HEK293 (cell line): ENCODE measurements at regions not wholly inside any gene's neighbourhood (a gene's known extent, or its start where the extent isn't known, plus 50 kb on each side); places are given as distances from the start of the nearest gene placed in this dataset.
A peak's percentile ranks its signal among the peaks of the same experiment; 100 is the strongest.

Experiments
- CTCF ChIA-PET: fragments of 350-600 bp; formaldehyde crosslinking; extraction: SDS; loops from one replicate; lab custom pipeline; 2021; ENCODE audit warnings: antibody characterized with exemption; lab: Yijun Ruan, JAX
- POLR2A ChIA-PET: fragments of 300-600 bp; formaldehyde crosslinking; extraction: SDS; loops from one replicate; lab custom pipeline; 2020; ENCODE audit warnings: antibody characterized with exemption, inconsistent platforms; lab: Yijun Ruan, JAX
- H3K27ac ChIP-seq: fragments of 200-500 bp; sonication (Bioruptor generic); 2 replicates; pipeline ENCODE4 v1.5.1; 2014; ENCODE audit warnings: low read depth, low read length, control low read depth, inconsistent platforms; ENCODE audit errors: extremely low read depth
- H3K36me3 ChIP-seq, 2 experiments: fragments of 200-500 bp in 1 of 2; sonication (Bioruptor generic) in 1 of 2; 1 replicate in 1 of 2; 2 replicates in 1 of 2; pipeline ENCODE4 v1.5.1; 2014 to 2017; ENCODE audit warnings: inconsistent platforms in 2 of 2, low read length in 2 of 2; ENCODE audit not compliant: control insufficient read depth in 2 of 2, insufficient read depth in 1 of 2
- H3K4me1 ChIP-seq: fragments of 200-500 bp; sonication (Bioruptor generic); 2 replicates; pipeline ENCODE4 v1.5.1; 2014; ENCODE audit warnings: mild to moderate bottlenecking, low read length, inconsistent platforms; ENCODE audit not compliant: control insufficient read depth, insufficient read depth
- H3K4me3 ChIP-seq: 2 replicates; pipeline ENCODE4 v1.5.1; 2011; ENCODE audit warnings: low read depth, mild to moderate bottlenecking, control low read depth, low read length, moderate library complexity
- H3K9me3 ChIP-seq: fragments of 200-500 bp; sonication (Bioruptor generic); 2 replicates; pipeline ENCODE4 v1.5.1; 2014; ENCODE audit warnings: low read depth, low read length, inconsistent platforms; ENCODE audit not compliant: control insufficient read depth, insufficient read depth
- CTCF ChIP-seq: fragments of 450-650 bp; formaldehyde crosslinking; IDR thresholded peaks from 2 replicates; pipeline ENCODE4 v1.5.1; 2016; ENCODE audit warnings: missing biosample characterization, missing genetic modification characterization
- HIC1 ChIP-seq: fragments of 450-650 bp; formaldehyde crosslinking; IDR thresholded peaks from 2 replicates; pipeline ENCODE4 v1.5.1; 2016; ENCODE audit warnings: missing biosample characterization, missing genetic modification characterization
- HOXA7 ChIP-seq: sonication (generic); formaldehyde crosslinking; IDR thresholded peaks from 2 replicates; pipeline ENCODE4 v1.8.1; 2022; ENCODE audit warnings: missing genetic modification reagents, borderline replicate concordance
- OSR2 ChIP-seq: fragments of 450-650 bp; formaldehyde crosslinking; IDR thresholded peaks from 2 replicates; pipeline ENCODE4 v1.5.1; 2016; ENCODE audit warnings: missing biosample characterization, missing genetic modification characterization
- ZBTB17 ChIP-seq: fragments of 450-650 bp; formaldehyde crosslinking; IDR thresholded peaks from 2 replicates; pipeline ENCODE4 v1.5.1; 2016; ENCODE audit warnings: missing biosample characterization, missing genetic modification characterization
- ZFP69B ChIP-seq: fragments of 450-650 bp; formaldehyde crosslinking; IDR thresholded peaks from 2 replicates; pipeline ENCODE4 v1.5.1; 2016; ENCODE audit warnings: missing biosample characterization, missing genetic modification characterization
- ZNF112 ChIP-seq: fragments of 450-650 bp; formaldehyde crosslinking; IDR thresholded peaks from 2 replicates; pipeline ENCODE4 v1.5.0; 2017; ENCODE audit warnings: missing biosample characterization, missing genetic modification characterization
- ZNF18 ChIP-seq: fragments of 450-650 bp; formaldehyde crosslinking; IDR thresholded peaks from 2 replicates; pipeline ENCODE4 v1.5.1; 2016; ENCODE audit warnings: missing biosample characterization, missing genetic modification characterization
- ZNF19 ChIP-seq: fragments of 450-650 bp; formaldehyde crosslinking; IDR thresholded peaks from 2 replicates; pipeline ENCODE4; 2016; ENCODE audit warnings: missing biosample characterization, missing genetic modification characterization, low read depth
- ZNF2 ChIP-seq: fragments of 450-650 bp; formaldehyde crosslinking; IDR thresholded peaks from 2 replicates; pipeline ENCODE4 v1.5.1; 2016; ENCODE audit warnings: missing biosample characterization, missing genetic modification characterization
- ZNF274 ChIP-seq, 2 experiments: fragments of 200-500 bp in 1 of 2; fragments of 450-650 bp in 1 of 2; sonication (Bioruptor generic) in 1 of 2; formaldehyde crosslinking in 1 of 2; IDR thresholded peaks; 2 replicates each; pipeline versions ENCODE4 v1.5.1 to v1.6.1; 2014 to 2016; ENCODE audit warnings: borderline replicate concordance in 1 of 2, inconsistent platforms in 1 of 2, low read length in 1 of 2, missing biosample characterization in 1 of 2, missing genetic modification characterization in 1 of 2
- ZNF292 ChIP-seq: fragments of 450-650 bp; formaldehyde crosslinking; IDR thresholded peaks from 2 replicates; pipeline ENCODE4 v1.5.1; 2016; ENCODE audit warnings: low read depth, missing biosample characterization, missing genetic modification characterization, borderline replicate concordance
- ZNF324 ChIP-seq: fragments of 450-650 bp; formaldehyde crosslinking; IDR thresholded peaks from 2 replicates; pipeline ENCODE4 v1.5.1; 2016; ENCODE audit warnings: missing biosample characterization, missing genetic modification characterization
- ZNF350 ChIP-seq: fragments of 450-650 bp; formaldehyde crosslinking; IDR thresholded peaks from 2 replicates; pipeline ENCODE4 v1.5.0; 2017; ENCODE audit warnings: missing biosample characterization, mild to moderate bottlenecking, missing genetic modification characterization
- ZNF394 ChIP-seq: fragments of 450-650 bp; formaldehyde crosslinking; IDR thresholded peaks from 2 replicates; pipeline ENCODE4 v1.5.1; 2016; ENCODE audit warnings: missing biosample characterization, missing genetic modification characterization, mild to moderate bottlenecking, moderate library complexity, borderline replicate concordance
- ZNF510 ChIP-seq: fragments of 450-650 bp; formaldehyde crosslinking; IDR thresholded peaks from 2 replicates; pipeline ENCODE4 v1.5.1; 2018; ENCODE audit warnings: mild to moderate bottlenecking, missing genetic modification characterization, missing biosample characterization; ENCODE audit not compliant: insufficient replicate concordance
- ZNF558 ChIP-seq: fragments of 450-650 bp; formaldehyde crosslinking; IDR thresholded peaks from 2 replicates; pipeline ENCODE4 v1.5.1; 2016; ENCODE audit warnings: missing biosample characterization, missing genetic modification characterization
- ZNF623 ChIP-seq: fragments of 450-650 bp; formaldehyde crosslinking; IDR thresholded peaks from 2 replicates; pipeline ENCODE4 v1.5.1; 2016; ENCODE audit warnings: missing biosample characterization, missing genetic modification characterization
- ZNF629 ChIP-seq: fragments of 450-650 bp; formaldehyde crosslinking; IDR thresholded peaks from 2 replicates; pipeline ENCODE4 v1.5.1; 2017; ENCODE audit warnings: missing biosample characterization, missing genetic modification characterization
- ZNF654 ChIP-seq: fragments of 450-650 bp; formaldehyde crosslinking; IDR thresholded peaks from 2 replicates; pipeline ENCODE4 v1.5.1; 2016; ENCODE audit warnings: low read depth, missing biosample characterization, missing genetic modification characterization
- ZNF660 ChIP-seq: fragments of 450-650 bp; IDR thresholded peaks from 2 replicates; pipeline ENCODE4 v1.5.1; 2018; ENCODE audit warnings: missing biosample characterization, mild to moderate bottlenecking, missing genetic modification characterization
- ZNF670 ChIP-seq: fragments of 450-650 bp; formaldehyde crosslinking; IDR thresholded peaks from 2 replicates; pipeline ENCODE4 v1.5.1; 2016; ENCODE audit warnings: missing biosample characterization, missing genetic modification characterization, low read depth
- ZNF704 ChIP-seq: fragments of 450-650 bp; formaldehyde crosslinking; IDR thresholded peaks from 2 replicates; pipeline ENCODE4 v1.5.1; 2016; ENCODE audit warnings: missing biosample characterization, missing genetic modification characterization
- ZNF830 ChIP-seq: fragments of 450-650 bp; IDR thresholded peaks from 2 replicates; pipeline ENCODE4 v1.5.0; 2018; ENCODE audit warnings: missing biosample characterization, missing genetic modification characterization, low read depth, mild to moderate bottlenecking, moderate library complexity

GRCh38 chr17:34171245-34171818 is 83.8 kb upstream of the CCL2 start:
- H3K4me3 ChIP-seq, result no peak overlapping the region
- no peak for TF ChIP-seq HIC1 (tag by site-specific recombination)
- TF ChIP-seq ZBTB17 (tag by site-specific recombination), result no peak
- no peak for TF ChIP-seq HOXA7 (CRISPR knock-in tag)
- 0 out of 2 replicates have a peak, but pooled peaks have one; percentile 29 for TF ChIP-seq ZNF654
- TF ChIP-seq ZNF2 (tag by site-specific recombination), result 0 out of 2 replicates have a peak, but pooled peaks have one; percentile 45
- peak; percentile 41; the same call in 1 of the 2 replicates for TF ChIP-seq CTCF (tag by site-specific recombination)
- peak; percentile 46; the same call in 1 of the 2 replicates for TF ChIP-seq ZNF18 (tag by site-specific recombination)
- H3K9me3 ChIP-seq, result no peaks in the 10 kb centered on the region
- ChIA-PET CTCF (interaction anchor here (0.6 to 8.9 kb wide), 52 partner anchors 8 to 659 kb away, joined by 3 to 176 read pairs (median 4); partner anchors contain the start of genes CCL1, CCL13 and CCL2), POLR2A (no interaction called here)
- H3K4me1 ChIP-seq, result peaks cover 5% of the 10 kb centered on the region; the same call in 1 of the 2 replicates
- H3K36me3 ChIP-seq, result no peaks in the 10 kb centered on the region
- no peak overlapping the region for H3K27ac ChIP-seq

GRCh38 chr17:34172390-34172918 is 82.6 kb upstream of the CCL2 start:
- no peaks in the 10 kb centered on the region for H3K36me3 ChIP-seq
- POLR2A ChIA-PET, result no interaction called here
- no peak for TF ChIP-seq ZNF654
- TF ChIP-seq ZNF558, result no peak
- TF ChIP-seq ZNF324 (tag by site-specific recombination), result no peak
- no peak for TF ChIP-seq ZNF292 (tag by site-specific recombination)
- no peak for TF ChIP-seq ZNF623
- no peak for TF ChIP-seq ZNF670
- TF ChIP-seq ZNF350, result no peak
- TF ChIP-seq ZNF19 (tag by site-specific recombination), result no peak
- TF ChIP-seq ZFP69B, result no peak
- TF ChIP-seq ZNF830, result no peak
- TF ChIP-seq OSR2, result no peak
- TF ChIP-seq ZNF704 (tag by site-specific recombination), result no peak
- no peak for TF ChIP-seq ZNF274 (IDR thresholded peaks at IDR 0.05; ENCODE audit: low read length)
- no peak for TF ChIP-seq ZNF274 (tag by site-specific recombination; IDR thresholded peaks at IDR 0.05; ENCODE audit: borderline replicate concordance)
- no peak for TF ChIP-seq ZNF394 (tag by site-specific recombination)
- TF ChIP-seq ZNF629 (tag by site-specific recombination), result no peak
- TF ChIP-seq ZNF510, result no peak
- no peak for TF ChIP-seq ZNF112 (tag by site-specific recombination)
- TF ChIP-seq ZNF660 (tag by site-specific recombination), result no peak
- TF ChIP-seq, all 188 proteins: peak for 0
- H3K27ac ChIP-seq, result no peak overlapping the region
- no peaks in the 10 kb centered on the region for H3K9me3 ChIP-seq
- CTCF ChIA-PET, result interaction anchor here (0.6 to 8.9 kb wide), 12 partner anchors 13 to 1220 kb away, joined by 3 to 176 read pairs (median 7); partner anchors contain the start of genes CCL1, CCL13 and CCL2
- H3K4me1 ChIP-seq, result peaks cover 1% of the 10 kb centered on the region; the same call in 1 of the 2 replicates
- H3K4me3 ChIP-seq, result no peak overlapping the region
